Spleen (tissue), 7 donors: ENCODE measurements at regions not wholly inside any gene's neighbourhood (a gene's known extent, or its start where the extent isn't known, plus 50 kb on each side); places are given as distances from the start of the nearest gene placed in this dataset.

Experiments used
- POLR2A ChIP-seq, 3 donors: fragments of 450-650 bp; IDR thresholded peaks; one replicate each; pipeline ENCODE4 v1.5.1; 2017; ENCODE audit warnings: antibody characterized with exemption in 3 of 3, mild to moderate bottlenecking in 1 of 3
- TF ChIP-seq, protein P1 (sequence below), 11 experiments: fragments of 200-600 bp in 7 of 11; fragments of 450-650 bp in 4 of 11; sonication (generic) in 4 of 11; IDR thresholded peaks in 8 of 11; conservative IDR thresholded peaks in 3 of 11; 1 replicate in 7 of 11; 2 replicates in 4 of 11; pipeline versions ENCODE4 v1.4.0 to v1.8.0; 2016 to 2021; ENCODE audit warnings: antibody characterized with exemption in 11 of 11, inconsistent platforms in 4 of 11, mild to moderate bottlenecking in 1 of 11
- donor health status: DM: no; HTN: no; CAD: no; lungs with moderate emphysema.
- donor health status: DM: no; HTN: no; CAD: no.
- donor health status: DM: no; HTN: no; CAD: no.

DNA sequence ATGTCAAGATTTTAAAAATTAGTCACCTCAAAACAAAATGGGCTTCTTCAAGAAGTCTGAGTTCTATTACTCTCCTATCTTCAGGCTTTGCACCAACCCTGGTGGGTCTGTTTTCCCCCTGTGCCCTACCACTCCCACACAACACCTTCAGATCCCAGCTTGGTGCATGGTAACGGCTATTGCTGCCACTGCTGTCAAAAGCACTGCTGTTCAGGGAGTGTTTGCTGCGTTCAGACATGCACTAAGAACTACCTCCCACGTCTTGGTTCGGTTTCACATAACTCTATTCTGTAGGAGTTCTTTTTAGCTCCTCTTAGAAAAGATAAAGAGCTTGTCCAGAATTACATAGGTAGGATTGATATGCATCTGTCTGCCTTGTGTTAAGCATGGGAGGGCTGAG is 799.2 kb downstream of the NR2F2 start:
- TF ChIP-seq, protein P1, sequence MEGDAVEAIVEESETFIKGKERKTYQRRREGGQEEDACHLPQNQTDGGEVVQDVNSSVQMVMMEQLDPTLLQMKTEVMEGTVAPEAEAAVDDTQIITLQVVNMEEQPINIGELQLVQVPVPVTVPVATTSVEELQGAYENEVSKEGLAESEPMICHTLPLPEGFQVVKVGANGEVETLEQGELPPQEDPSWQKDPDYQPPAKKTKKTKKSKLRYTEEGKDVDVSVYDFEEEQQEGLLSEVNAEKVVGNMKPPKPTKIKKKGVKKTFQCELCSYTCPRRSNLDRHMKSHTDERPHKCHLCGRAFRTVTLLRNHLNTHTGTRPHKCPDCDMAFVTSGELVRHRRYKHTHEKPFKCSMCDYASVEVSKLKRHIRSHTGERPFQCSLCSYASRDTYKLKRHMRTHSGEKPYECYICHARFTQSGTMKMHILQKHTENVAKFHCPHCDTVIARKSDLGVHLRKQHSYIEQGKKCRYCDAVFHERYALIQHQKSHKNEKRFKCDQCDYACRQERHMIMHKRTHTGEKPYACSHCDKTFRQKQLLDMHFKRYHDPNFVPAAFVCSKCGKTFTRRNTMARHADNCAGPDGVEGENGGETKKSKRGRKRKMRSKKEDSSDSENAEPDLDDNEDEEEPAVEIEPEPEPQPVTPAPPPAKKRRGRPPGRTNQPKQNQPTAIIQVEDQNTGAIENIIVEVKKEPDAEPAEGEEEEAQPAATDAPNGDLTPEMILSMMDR (IDR thresholded peaks at IDR 0.05 in 8 of 11, conservative IDR thresholded peaks at IDR 0.05 in 3 of 11) = no peak
- TF ChIP-seq POLR2A (IDR thresholded peaks at IDR 0.05) = no peak
